HG03060 (cell line): ENCODE measurements at regions not wholly inside any gene's neighbourhood (a gene's known extent, or its start where the extent isn't known, plus 50 kb on each side); places are given as distances from the start of the nearest gene placed in this dataset.

ENCODE experiments used
- ATAC-seq: cut with Tn5 transposase; IDR thresholded peaks from one replicate; pipeline ENCODE4 v1.9.1; 2021; ENCODE audit warnings: low read depth, moderate number of reproducible peaks; ENCODE audit not compliant: unreplicated experiment

- ATAC-seq: no peak
Observed at GRCh38 chr10:4775808-4776207, 50.2 kb upstream of the AKR1E2 start.

DNA sequence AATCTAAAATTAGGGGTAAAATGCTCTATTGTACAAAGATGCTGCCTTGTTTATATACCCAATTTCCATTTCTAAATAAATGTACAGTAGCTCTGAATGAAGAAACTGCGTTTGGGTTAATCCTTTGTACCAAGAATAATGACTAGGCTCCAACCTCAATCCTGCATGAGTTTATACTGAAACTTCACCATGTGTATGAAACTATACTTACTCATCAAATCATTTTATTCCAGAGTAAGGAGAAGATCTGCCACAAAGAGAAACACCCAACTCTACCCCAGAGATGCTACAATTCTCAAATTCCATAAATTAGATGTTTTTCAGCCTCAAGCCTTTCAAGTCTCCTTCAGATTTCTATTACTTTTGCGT is 53.8 kb upstream of the AKR1E2 start:
- no peak for ATAC-seq

GRCh38 chr10:4771554-4772201 is 54.3 kb upstream of the AKR1E2 start:
- no peak for ATAC-seq

DNA sequence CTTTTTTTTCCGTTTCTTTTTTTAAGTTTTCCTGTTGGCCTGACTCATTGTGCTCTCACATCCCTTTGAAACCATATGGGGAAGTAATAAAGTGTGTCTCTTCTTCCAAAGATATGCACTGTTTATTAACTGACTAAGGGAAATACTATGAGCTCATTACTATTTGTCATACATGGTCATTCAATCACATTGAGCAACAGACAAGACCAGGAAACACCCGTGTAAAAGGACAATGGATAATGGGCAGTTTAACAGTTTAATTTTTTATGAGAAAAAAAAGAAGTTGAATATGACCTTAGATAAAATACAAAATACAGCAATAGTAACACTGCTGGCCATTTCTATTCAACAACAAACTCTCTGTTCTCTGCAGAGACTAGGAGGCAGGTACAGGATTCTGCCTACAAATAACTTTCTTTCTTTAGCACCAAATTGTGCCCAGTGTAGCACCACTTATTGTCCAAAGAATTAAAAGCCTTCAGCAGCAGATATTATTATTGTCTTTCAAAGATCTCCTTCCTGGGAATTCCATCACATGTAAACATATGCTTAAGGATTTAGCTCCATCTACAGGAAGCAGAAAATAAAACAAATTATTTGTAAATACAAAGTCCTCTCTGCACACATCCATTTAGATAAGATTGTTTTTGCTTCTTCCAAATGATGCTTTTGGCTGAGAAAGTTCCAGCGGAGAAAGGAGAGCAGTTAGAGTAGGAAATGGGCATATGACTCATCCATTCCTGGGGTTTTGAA is 55.0 kb upstream of the AKR1E2 start:
- no peak for ATAC-seq

DNA sequence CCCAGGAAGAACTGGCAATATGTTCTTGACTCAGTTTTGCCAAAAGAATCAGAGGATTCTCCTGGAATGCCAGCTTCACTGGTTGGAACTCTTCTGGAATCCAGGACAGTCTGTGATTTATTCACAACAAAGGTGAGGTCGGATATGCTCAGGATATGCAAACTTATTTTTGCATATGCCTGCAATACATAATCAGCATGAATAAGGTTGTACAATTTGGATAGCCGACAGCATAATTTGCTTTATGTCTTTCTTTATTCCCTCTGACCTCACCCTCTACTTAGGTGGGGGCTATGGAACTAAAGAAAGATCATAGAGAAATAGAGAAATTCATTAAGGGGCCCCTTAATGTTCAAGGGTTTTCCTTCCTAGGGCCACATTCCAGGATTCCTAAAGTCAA is 57.6 kb upstream of the AKR1E2 start:
- no peak for ATAC-seq

DNA sequence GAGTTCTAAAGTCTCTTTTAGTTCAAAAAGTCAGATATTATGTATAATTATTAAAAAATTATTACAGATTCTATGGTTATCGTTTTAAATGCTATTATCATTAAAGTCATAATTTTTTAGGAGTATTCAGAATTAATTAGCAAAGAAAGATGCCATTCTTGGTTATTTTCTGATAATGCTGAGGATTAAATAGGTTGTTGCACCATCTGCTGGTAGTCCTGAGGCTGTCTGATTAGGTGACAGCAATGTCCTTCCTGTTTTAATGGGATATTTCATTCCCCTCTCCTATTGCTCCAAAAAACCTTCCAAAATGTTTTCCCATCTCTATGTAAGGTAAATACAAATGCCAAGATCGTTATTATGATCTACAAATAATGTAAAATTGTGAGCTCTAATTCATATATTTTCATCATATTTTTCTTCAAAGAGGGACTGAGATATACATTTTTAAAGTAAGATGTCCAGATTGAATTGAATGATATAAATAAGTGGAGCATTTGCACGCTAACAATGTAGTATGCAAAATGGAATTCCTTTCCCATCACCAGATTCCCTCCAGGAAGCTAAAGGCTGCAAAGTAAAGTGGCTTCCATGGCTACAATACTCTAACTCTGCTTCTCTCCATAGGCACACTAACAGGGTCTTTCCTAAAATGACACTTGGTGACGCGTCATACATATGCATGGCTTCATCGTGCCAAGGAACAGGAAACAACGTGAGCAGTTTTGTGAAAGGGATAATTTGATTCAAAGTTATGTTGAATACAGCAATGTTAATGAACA is 58.8 kb upstream of the AKR1E2 start:
- no peak for ATAC-seq

DNA sequence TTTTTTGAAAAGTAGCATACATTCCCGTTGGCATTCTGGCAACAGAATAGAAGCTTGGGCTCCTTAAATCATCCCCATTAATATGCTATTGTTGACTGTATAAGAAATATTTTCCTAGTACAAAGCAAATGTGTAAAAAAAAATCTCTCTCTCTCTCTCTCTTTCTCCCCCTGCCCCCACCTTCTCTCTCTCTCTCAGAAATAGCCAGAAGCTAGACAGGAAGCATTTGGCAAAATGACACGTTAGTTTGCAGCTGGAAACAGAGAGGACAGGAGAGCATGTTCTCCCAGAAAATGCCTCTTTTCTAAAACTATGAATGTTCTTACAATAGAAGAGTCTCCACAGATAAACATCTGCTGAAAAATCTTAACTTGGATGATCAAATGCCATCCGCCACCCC is 59.6 kb upstream of the AKR1E2 start:
- no peak for ATAC-seq

DNA sequence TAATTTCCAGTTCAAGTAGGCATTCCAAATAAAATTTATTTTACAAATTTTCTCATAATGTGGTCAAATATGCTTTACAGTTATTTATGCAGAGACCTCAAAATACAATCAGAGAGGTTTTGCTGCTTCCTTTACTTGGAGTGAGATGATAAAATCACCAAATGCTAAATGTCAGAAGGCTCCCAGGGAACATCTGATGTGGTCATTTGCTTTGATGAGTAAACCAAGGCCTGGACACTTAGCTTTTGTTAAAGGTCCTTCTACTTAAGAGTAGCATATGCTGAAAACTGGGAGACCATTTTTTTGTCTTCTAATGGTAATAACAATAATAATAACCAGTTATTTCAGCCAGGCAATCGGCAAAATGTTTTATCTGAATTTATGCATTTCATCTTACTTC is 60.6 kb upstream of the AKR1E2 start:
- no peak for ATAC-seq

DNA sequence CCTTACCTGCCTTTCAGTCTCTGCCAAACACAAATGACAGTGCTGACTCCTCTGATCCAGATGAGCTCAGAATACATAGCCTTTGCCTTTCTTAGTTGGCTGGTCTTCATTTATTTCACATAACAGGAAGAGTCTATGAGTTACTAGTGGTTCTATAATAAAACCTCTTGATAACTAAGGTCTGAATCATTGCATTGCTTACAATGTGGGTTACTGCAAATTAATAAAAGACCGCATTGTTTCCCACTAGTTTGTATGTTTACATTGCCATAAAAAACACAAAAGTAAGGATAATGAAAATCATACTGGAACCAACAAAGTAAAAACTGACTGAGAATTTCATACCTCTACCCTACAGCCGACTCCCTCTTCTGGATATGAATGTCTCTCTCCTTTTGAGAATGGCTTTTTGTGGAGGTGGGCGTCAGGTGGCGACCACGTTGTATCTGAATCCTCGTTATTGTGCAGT is 62.0 kb upstream of the AKR1E2 start:
- ATAC-seq: no peak

GRCh38 chr10:4763513-4763912 is 62.5 kb upstream of the AKR1E2 start:
- ATAC-seq: no peak

- ATAC-seq: no peak
Observed at GRCh38 chr10:4758256-4758655, 67.8 kb upstream of the AKR1E2 start.

DNA sequence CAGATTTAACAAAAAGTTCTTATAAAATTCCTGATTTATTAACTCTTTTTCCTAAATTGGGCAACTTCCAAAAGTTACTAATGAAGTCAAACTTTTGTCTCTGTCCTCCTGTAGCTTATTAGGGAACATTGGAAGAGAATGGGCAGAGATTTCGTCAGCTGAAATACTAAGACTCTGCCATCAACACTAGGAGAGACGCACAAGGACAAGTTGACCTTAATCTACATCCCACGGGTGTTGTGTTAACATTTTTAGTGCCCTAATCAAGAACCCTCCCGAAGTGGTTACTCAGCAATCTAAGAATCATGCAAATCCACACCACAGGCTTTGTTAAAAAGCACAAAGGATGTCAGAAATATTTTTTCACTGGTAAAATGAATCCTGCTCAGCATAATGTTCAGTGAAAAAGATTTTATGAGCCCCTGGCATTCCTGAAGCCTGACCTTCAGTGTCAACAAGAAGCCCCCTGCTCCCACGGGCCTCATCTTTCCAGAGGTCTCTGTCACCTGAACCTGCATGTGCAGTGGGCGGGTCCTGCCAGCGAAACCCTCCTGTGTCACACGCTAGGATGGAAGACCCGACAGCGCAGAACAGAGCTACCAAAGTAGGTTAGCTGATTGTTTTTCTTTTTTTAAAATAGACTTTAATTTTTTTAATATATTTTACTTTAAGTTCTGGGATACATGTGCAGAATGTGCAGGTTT is 70.6 kb upstream of the AKR1E2 start:
- no peak for ATAC-seq

DNA sequence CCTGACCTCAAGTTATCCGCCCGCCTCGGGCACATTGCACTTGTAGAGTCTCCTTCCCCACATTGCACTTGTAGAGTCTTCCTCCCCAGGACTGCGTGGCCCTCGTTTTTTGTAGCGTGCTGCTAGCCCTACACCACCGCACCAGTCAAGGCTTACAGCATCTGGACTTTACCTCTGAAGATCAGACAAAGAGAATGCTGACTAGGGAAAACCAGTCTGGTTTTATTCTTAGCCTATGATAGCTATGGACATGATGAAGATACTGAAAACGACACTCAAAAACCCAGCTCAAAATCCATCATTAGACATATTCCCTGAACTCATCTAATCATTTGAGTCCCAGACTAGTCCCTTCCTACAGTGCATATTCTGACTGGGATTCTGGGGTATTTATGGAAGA is 71.9 kb upstream of the AKR1E2 start:
- ATAC-seq: no peak

- no peak for ATAC-seq
Observed at GRCh38 chr10:4751211-4751610, 74.8 kb upstream of the AKR1E2 start.

DNA sequence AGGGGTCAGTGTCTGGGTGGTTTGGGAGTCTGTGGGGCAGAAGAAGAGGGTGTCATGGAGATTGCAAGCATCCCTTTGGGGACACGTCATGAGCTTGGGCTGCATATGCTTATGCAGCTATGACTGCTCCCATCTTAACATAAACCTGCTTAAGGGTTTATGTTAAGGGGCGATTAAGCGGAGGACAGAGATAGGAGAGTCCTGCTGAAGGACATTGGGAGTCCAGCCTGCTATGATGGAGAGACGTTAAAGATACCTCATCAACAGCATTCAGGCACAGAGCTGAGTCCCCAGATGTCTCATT is 76.8 kb upstream of the AKR1E2 start:
- ATAC-seq: no peak

- ATAC-seq: no peak
Observed at GRCh38 chr10:4748491-4749270, 77.3 kb upstream of the AKR1E2 start.

DNA sequence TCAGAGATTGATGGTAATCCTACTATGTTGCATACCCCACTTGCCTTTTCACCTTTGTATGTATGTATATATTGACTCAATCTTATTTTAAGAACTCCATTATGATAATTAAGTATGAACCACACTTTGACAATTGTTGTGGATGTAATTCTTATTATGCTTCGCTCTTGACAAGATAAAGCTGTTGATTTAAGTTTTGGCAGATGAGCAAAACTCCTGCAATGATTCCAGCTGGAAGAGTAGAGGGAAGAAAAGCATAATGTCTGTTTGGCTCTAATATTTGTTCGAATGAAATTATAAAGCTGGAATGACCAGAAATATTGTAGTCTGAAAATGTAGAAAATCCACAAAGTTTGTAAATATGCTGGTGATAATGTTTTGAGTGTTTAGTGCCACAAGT is 83.8 kb upstream of the AKR1E2 start:
- no peak for ATAC-seq

GRCh38 chr10:4740471-4740870 is 85.5 kb upstream of the AKR1E2 start:
- no peak for ATAC-seq

- no peak for ATAC-seq
Observed at GRCh38 chr10:4736608-4737007, 89.4 kb upstream of the AKR1E2 start.

DNA sequence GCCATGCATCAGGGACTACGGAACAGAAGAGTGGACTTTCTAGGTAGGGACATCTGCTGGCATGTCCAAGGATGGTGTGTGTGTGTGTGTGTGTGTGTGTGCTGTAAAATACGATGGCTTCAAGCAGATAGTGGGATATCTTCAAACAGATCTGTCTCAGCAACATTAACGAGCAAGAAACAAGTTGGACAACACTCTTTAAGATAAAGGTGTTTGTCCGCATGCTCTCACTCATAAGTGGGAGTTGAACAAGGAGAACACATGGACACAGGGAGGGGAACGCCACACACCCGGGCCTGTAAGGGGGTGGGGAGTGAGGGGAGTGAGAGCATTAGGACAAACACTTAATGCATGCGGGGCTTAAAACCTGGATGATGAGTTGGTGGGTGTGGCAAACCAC is 89.8 kb upstream of the AKR1E2 start:
- no peak for ATAC-seq
